ENCODE measurements at regions not wholly inside any gene's neighbourhood (a gene's known extent, or its start where the extent isn't known, plus 50 kb on each side); places are given as distances from the start of the nearest gene placed in this dataset.

- TF ChIP-seq, protein P1, sequence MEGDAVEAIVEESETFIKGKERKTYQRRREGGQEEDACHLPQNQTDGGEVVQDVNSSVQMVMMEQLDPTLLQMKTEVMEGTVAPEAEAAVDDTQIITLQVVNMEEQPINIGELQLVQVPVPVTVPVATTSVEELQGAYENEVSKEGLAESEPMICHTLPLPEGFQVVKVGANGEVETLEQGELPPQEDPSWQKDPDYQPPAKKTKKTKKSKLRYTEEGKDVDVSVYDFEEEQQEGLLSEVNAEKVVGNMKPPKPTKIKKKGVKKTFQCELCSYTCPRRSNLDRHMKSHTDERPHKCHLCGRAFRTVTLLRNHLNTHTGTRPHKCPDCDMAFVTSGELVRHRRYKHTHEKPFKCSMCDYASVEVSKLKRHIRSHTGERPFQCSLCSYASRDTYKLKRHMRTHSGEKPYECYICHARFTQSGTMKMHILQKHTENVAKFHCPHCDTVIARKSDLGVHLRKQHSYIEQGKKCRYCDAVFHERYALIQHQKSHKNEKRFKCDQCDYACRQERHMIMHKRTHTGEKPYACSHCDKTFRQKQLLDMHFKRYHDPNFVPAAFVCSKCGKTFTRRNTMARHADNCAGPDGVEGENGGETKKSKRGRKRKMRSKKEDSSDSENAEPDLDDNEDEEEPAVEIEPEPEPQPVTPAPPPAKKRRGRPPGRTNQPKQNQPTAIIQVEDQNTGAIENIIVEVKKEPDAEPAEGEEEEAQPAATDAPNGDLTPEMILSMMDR (IDR thresholded peaks at IDR 0.05): no peak
- no peak for TF ChIP-seq ZFX (IDR thresholded peaks at IDR 0.05; ENCODE audit: borderline replicate concordance)
These were observed 222.6 kb upstream of the PPP1R3A start for GRCh38 chr7:114141415-114141814.
